Glutamatergic neuron (in vitro differentiated cells): ENCODE measurements at regions not wholly inside any gene's neighbourhood (a gene's known extent, or its start where the extent isn't known, plus 50 kb on each side); places are given as distances from the start of the nearest gene placed in this dataset.

Experiments used
- DNase-seq: peaks from one replicate; pipeline ENCODE4 v3.0.0; 2022
- H3K27ac Mint-ChIP-seq: one replicate; pipeline ENCODE4 v1.8.0; 2020; ENCODE audit warnings: mild to moderate bottlenecking, mixed read lengths, inconsistent platforms; ENCODE audit not compliant: unreplicated experiment
- H3K27me3 Mint-ChIP-seq: one replicate; pipeline ENCODE4 v1.8.0; 2020; ENCODE audit warnings: mild to moderate bottlenecking, moderate library complexity, mixed read lengths, inconsistent platforms; ENCODE audit not compliant: unreplicated experiment
- H3K36me3 Mint-ChIP-seq: one replicate; pipeline ENCODE4 v1.8.0; 2020; ENCODE audit warnings: mild to moderate bottlenecking, mixed read lengths, inconsistent platforms; ENCODE audit not compliant: unreplicated experiment
- H3K4me1 Mint-ChIP-seq: one replicate; pipeline ENCODE4 v1.8.0; 2020; ENCODE audit warnings: mild to moderate bottlenecking, low read depth, mixed read lengths, inconsistent platforms; ENCODE audit not compliant: unreplicated experiment
- H3K4me3 Mint-ChIP-seq: one replicate; pipeline ENCODE4 v1.8.0; 2020; ENCODE audit warnings: mild to moderate bottlenecking, mixed read lengths, inconsistent platforms; ENCODE audit not compliant: unreplicated experiment
- H3K9me3 Mint-ChIP-seq: one replicate; pipeline ENCODE4 v1.8.0; 2020; ENCODE audit warnings: mild to moderate bottlenecking, moderate library complexity, mixed read lengths, inconsistent platforms; ENCODE audit not compliant: unreplicated experiment
- TF ChIP-seq, protein P1 (sequence below): fragments of 200-600 bp; sonication (generic); IDR thresholded peaks from one replicate; pipeline ENCODE4 v1.5.0; 2021; ENCODE audit not compliant: partially characterized antibody, unreplicated experiment

GRCh38 chr3:70557976-70558375 lies 245.5 kb upstream of the MDFIC2 start:
- H3K9me3 Mint-ChIP-seq: no peaks in the 10 kb centered on the region
- H3K27ac Mint-ChIP-seq: no peak overlapping the region
- no peak for DNase-seq
- no peaks in the 10 kb centered on the region for H3K27me3 Mint-ChIP-seq
- TF ChIP-seq, protein P1, sequence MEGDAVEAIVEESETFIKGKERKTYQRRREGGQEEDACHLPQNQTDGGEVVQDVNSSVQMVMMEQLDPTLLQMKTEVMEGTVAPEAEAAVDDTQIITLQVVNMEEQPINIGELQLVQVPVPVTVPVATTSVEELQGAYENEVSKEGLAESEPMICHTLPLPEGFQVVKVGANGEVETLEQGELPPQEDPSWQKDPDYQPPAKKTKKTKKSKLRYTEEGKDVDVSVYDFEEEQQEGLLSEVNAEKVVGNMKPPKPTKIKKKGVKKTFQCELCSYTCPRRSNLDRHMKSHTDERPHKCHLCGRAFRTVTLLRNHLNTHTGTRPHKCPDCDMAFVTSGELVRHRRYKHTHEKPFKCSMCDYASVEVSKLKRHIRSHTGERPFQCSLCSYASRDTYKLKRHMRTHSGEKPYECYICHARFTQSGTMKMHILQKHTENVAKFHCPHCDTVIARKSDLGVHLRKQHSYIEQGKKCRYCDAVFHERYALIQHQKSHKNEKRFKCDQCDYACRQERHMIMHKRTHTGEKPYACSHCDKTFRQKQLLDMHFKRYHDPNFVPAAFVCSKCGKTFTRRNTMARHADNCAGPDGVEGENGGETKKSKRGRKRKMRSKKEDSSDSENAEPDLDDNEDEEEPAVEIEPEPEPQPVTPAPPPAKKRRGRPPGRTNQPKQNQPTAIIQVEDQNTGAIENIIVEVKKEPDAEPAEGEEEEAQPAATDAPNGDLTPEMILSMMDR: no peak
- peaks cover 3% of the 10 kb centered on the region for H3K4me1 Mint-ChIP-seq
- H3K4me3 Mint-ChIP-seq: no peak overlapping the region
- no peaks in the 10 kb centered on the region for H3K36me3 Mint-ChIP-seq

DNA sequence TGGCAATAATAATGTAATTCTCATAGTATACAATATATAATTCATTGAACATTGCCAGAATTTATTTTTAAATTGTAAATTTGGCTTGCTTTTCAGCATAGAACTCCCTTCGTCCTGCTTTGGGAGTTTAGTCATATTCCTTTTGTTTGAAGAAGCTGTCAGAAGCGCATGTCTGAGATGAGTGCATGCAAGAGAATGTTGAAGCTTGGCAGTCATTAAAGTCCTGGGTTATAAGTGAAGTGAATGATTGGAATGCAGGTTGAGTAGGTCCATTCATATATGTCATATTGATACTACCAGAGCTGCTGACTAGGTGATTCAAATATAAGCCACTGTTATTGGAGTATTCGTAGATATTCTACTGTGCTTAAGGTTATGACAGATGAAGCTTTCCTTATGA lies 243.6 kb upstream of the MDFIC2 start:
- H3K27me3 Mint-ChIP-seq: no peaks in the 10 kb centered on the region
- no peak for DNase-seq
- no peaks in the 10 kb centered on the region for H3K36me3 Mint-ChIP-seq
- no peaks in the 10 kb centered on the region for H3K9me3 Mint-ChIP-seq
- no peak overlapping the region for H3K4me3 Mint-ChIP-seq
- TF ChIP-seq, protein P1: no peak
- H3K4me1 Mint-ChIP-seq: peaks cover 3% of the 10 kb centered on the region
- no peak overlapping the region for H3K27ac Mint-ChIP-seq

GRCh38 chr3:70554170-70554569 lies 241.7 kb upstream of the MDFIC2 start:
- TF ChIP-seq, protein P1: no peak
- Mint-ChIP-seq H3K4me1 (peaks cover 3% of the 10 kb centered on the region), H3K27ac (no peak overlapping the region), H3K9me3 (no peaks in the 10 kb centered on the region), H3K27me3 (no peaks in the 10 kb centered on the region), H3K36me3 (no peaks in the 10 kb centered on the region), H3K4me3 (no peak overlapping the region)
- DNase-seq: no peak

- no peak overlapping the region for H3K4me3 Mint-ChIP-seq
- no peaks in the 10 kb centered on the region for H3K9me3 Mint-ChIP-seq
- TF ChIP-seq, protein P1: peak; percentile 60
- no peaks in the 10 kb centered on the region for H3K4me1 Mint-ChIP-seq
- DNase-seq: peak; percentile 67
- no peaks in the 10 kb centered on the region for H3K36me3 Mint-ChIP-seq
- H3K27ac Mint-ChIP-seq: no peak overlapping the region
- H3K27me3 Mint-ChIP-seq: no peaks in the 10 kb centered on the region
Observed at GRCh38 chr3:70550723-70551319, 238.4 kb upstream of the MDFIC2 start.

DNA sequence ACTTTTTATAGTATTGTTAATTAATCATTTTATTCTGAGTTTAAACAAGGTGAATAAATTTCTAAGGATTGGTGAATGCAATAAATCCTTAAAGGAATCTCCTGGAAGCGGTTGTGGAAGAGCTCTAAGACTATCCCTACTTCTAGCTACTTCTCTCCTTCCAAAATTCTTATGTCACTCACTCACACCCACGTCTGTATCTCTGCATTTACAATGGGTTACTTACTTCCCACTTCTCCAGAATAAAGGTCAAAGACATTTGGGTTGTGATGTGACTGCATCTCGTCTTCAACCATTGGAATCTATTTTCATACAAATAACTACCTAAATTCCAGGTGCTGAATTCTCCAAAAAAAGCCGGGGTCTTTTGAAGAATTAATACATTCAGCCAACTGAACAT lies 234.2 kb upstream of the MDFIC2 start:
- no peak overlapping the region for H3K4me3 Mint-ChIP-seq
- H3K9me3 Mint-ChIP-seq: no peaks in the 10 kb centered on the region
- H3K36me3 Mint-ChIP-seq: peaks cover 10% of the 10 kb centered on the region
- TF ChIP-seq, protein P1: no peak
- no peak overlapping the region for H3K27ac Mint-ChIP-seq
- no peaks in the 10 kb centered on the region for H3K4me1 Mint-ChIP-seq
- peaks cover 2% of the 10 kb centered on the region for H3K27me3 Mint-ChIP-seq
- no peak for DNase-seq
